Inferior parietal cortex (tissue), 1 donor: ENCODE measurements at regions not wholly inside any gene's neighbourhood (a gene's known extent, or its start where the extent isn't known, plus 50 kb on each side); places are given as distances from the start of the nearest gene placed in this dataset.

ENCODE experiments used
- DNase-seq: peaks from one replicate; pipeline ENCODE4 v3.0.0-alpha.2; 2016; ENCODE audit errors: extremely low spot score

GRCh38 chr12:127911291-127911690, 355.7 kb upstream of the TMEM132C start:
- DNase-seq: no peak

- no peak for DNase-seq
Observed at GRCh38 chr12:127912035-127912665, 354.8 kb upstream of the TMEM132C start.

- no peak for DNase-seq
Observed at GRCh38 chr12:127923501-127923900, 343.5 kb upstream of the TMEM132C start.

GRCh38 chr12:127925971-127926370, 341.0 kb upstream of the TMEM132C start:
- DNase-seq: peak; percentile 83

GRCh38 chr12:127928178-127928577, 338.8 kb upstream of the TMEM132C start:
- no peak for DNase-seq

GRCh38 chr12:127928615-127929571, 338.1 kb upstream of the TMEM132C start:
- no peak for DNase-seq

- DNase-seq: no peak
Observed at GRCh38 chr12:127930122-127930521, 336.8 kb upstream of the TMEM132C start.

GRCh38 chr12:127934409-127934808, 332.6 kb upstream of the TMEM132C start:
- no peak for DNase-seq

GRCh38 chr12:127936463-127936862, 330.5 kb upstream of the TMEM132C start:
- no peak for DNase-seq

- DNase-seq: no peak
Observed at GRCh38 chr12:127941332-127941731, 325.6 kb upstream of the TMEM132C start.

GRCh38 chr12:127942981-127943380, 324.0 kb upstream of the TMEM132C start:
- no peak for DNase-seq

GRCh38 chr12:127943481-127944210, 323.3 kb upstream of the TMEM132C start:
- DNase-seq: no peak

- no peak for DNase-seq
Observed at GRCh38 chr12:127944211-127944899, 322.6 kb upstream of the TMEM132C start.

GRCh38 chr12:127957001-127957660, 309.8 kb upstream of the TMEM132C start:
- DNase-seq: no peak

GRCh38 chr12:127962303-127962702, 304.7 kb upstream of the TMEM132C start:
- DNase-seq: no peak

- no peak for DNase-seq
Observed at GRCh38 chr12:127963933-127964332, 303.0 kb upstream of the TMEM132C start.

- DNase-seq: no peak
Observed at GRCh38 chr12:127964717-127965116, 302.3 kb upstream of the TMEM132C start.

GRCh38 chr12:127966331-127966730, 300.6 kb upstream of the TMEM132C start:
- no peak for DNase-seq

- no peak for DNase-seq
Observed at GRCh38 chr12:127970491-127970890, 296.5 kb upstream of the TMEM132C start.

- no peak for DNase-seq
Observed at GRCh38 chr12:127980585-127980984, 286.4 kb upstream of the TMEM132C start.

GRCh38 chr12:127981875-127982274, 285.1 kb upstream of the TMEM132C start:
- DNase-seq: no peak
